Lung (tissue), 11 donors: ENCODE measurements at regions not wholly inside any gene's neighbourhood (a gene's known extent, or its start where the extent isn't known, plus 50 kb on each side); places are given as distances from the start of the nearest gene placed in this dataset.

Experiments used
- ATAC-seq: fragments of 200-7000 bp; cut with Tn5 transposase; one replicate; pipeline ENCODE4 v1.9.1; 2020; ENCODE audit warnings: moderate number of reproducible peaks; ENCODE audit not compliant: insufficient read depth, low FRiP score
- DNase-seq, 3 donors: peaks; one replicate each; pipeline ENCODE4 v3.0.0-alpha.2; 2013 to 2017
- H3K27ac ChIP-seq, 2 donors: one replicate each; pipeline ENCODE4 v1.5.1; 2013; ENCODE audit warnings: mild to moderate bottlenecking in 2 of 2, moderate library complexity in 2 of 2, control low read depth in 1 of 2, inconsistent platforms in 1 of 2, low read depth in 1 of 2, low read length in 1 of 2
- H3K27me3 ChIP-seq, 3 donors: one replicate each; pipeline ENCODE4 v1.5.1; 2013; ENCODE audit warnings: low read length in 2 of 3; ENCODE audit not compliant: control insufficient read depth in 3 of 3, insufficient read depth in 3 of 3
- H3K36me3 ChIP-seq, 4 donors: one replicate each; pipeline ENCODE4 v1.5.1; 2013; ENCODE audit warnings: low read length in 4 of 4, mild to moderate bottlenecking in 1 of 4, moderate library complexity in 1 of 4; ENCODE audit not compliant: control insufficient read depth in 4 of 4, insufficient read depth in 4 of 4
- H3K4me1 ChIP-seq, 5 donors: one replicate each; pipeline ENCODE4 v1.5.1; 2013; ENCODE audit warnings: low read length in 5 of 5, mild to moderate bottlenecking in 2 of 5, moderate library complexity in 1 of 5; ENCODE audit not compliant: control insufficient read depth in 5 of 5, insufficient read depth in 5 of 5
- H3K4me3 ChIP-seq: one replicate; pipeline ENCODE4 v1.5.1; 2013; ENCODE audit warnings: mild to moderate bottlenecking, control low read depth, moderate library complexity
- H3K9ac ChIP-seq, 2 donors: one replicate each; pipeline ENCODE4 v1.5.1; 2013; ENCODE audit warnings: low read length in 2 of 2, control low read depth in 1 of 2; ENCODE audit not compliant: insufficient read depth in 1 of 2
- H3K9me3 ChIP-seq, 4 donors: one replicate each; pipeline ENCODE4 v1.5.1; 2013; ENCODE audit warnings: low read length in 3 of 4, mild to moderate bottlenecking in 1 of 4, moderate library complexity in 1 of 4; ENCODE audit not compliant: control insufficient read depth in 4 of 4, insufficient read depth in 3 of 4
- CTCF ChIP-seq: IDR thresholded peaks from 2 replicates; pipeline ENCODE4 v1.5.1; 2012; ENCODE audit warnings: mild to moderate bottlenecking; ENCODE audit errors: control extremely low read depth, extremely low read depth
- WGBS, 2 donors: extraction: QIAGEN DNeasy Blood & Tissue Kit; methylation state at CpG; one replicate each; pipeline ENCODE4 v1.1.7; 2013; 5-methylcytosine and 5-hydroxymethylcytosine counted together
- donor health status: control.
- donor health status: control.
- donor health status: Bipolar disorder and iron deficiency.
- donor health status: healthy.
- donor health status: DM: yes; HTN: yes; CAD: no.

GRCh38 chr12:23043646-23044045 is 418.7 kb downstream of the ETNK1 start:
- DNase-seq (no peak), ATAC-seq (no peak)
- no peak overlapping the region for H3K27ac ChIP-seq
- no peaks in the 10 kb centered on the region for H3K27me3 ChIP-seq
- TF ChIP-seq CTCF: no peak
- H3K36me3 ChIP-seq: no peaks in the 10 kb centered on the region
- H3K9me3 ChIP-seq: no peaks in the 10 kb centered on the region
- H3K4me3 ChIP-seq: no peak overlapping the region
- no peaks in the 10 kb centered on the region for H3K4me1 ChIP-seq
- H3K9ac ChIP-seq: no peak overlapping the region
- WGBS, 2 donors: 79 to 86% methylated on average over 1 of the region's 1 CpG

- H3K9ac ChIP-seq: no peak overlapping the region
- ATAC-seq: no peak
- no peak overlapping the region for H3K4me3 ChIP-seq
- no peaks in the 10 kb centered on the region for H3K27me3 ChIP-seq
- H3K9me3 ChIP-seq: no peaks in the 10 kb centered on the region
- no peaks in the 10 kb centered on the region for H3K4me1 ChIP-seq
- H3K27ac ChIP-seq: no peak overlapping the region
- WGBS, 2 donors: 81 to 85% methylated on average over 1 of the region's 1 CpG
- no peaks in the 10 kb centered on the region for H3K36me3 ChIP-seq
- no peak for TF ChIP-seq CTCF
- DNase-seq: no peak
Observed at GRCh38 chr12:23049180-23049579, 424.2 kb downstream of the ETNK1 start.

GRCh38 chr12:23055004-23055403 is 430.0 kb downstream of the ETNK1 start:
- Histone ChIP-seq H3K9ac (no peak overlapping the region), H3K27me3 (no peaks in the 10 kb centered on the region), H3K4me3 (no peak overlapping the region), H3K27ac (no peak overlapping the region), H3K36me3 (no peaks in the 10 kb centered on the region), H3K4me1 (no peaks in the 10 kb centered on the region), H3K9me3 (no peaks in the 10 kb centered on the region)
- DNase-seq: peak; percentile 6 to 12 (median 12)
- ATAC-seq: no peak
- no peak for TF ChIP-seq CTCF
- WGBS, 2 donors: 8 to 15% methylated on average over 4 of the region's 4 CpGs

GRCh38 chr12:23057571-23057970 is 432.6 kb downstream of the ETNK1 start:
- WGBS, 2 donors: 61 to 79% methylated on average over 2 of the region's 2 CpGs
- Histone ChIP-seq H3K9me3 (no peaks in the 10 kb centered on the region), H3K27me3 (no peaks in the 10 kb centered on the region), H3K36me3 (no peaks in the 10 kb centered on the region), H3K4me1 (no peaks in the 10 kb centered on the region), H3K4me3 (no peak overlapping the region), H3K27ac (no peak overlapping the region), H3K9ac (no peak overlapping the region)
- DNase-seq (no peak), ATAC-seq (no peak)
- no peak for TF ChIP-seq CTCF
